Stimulated activated CD4-positive, alpha-beta T cell treated with anti-CD3 and anti-CD28 coated beads, Interleukin-1b, Interleukin-23, amount 100 ng/mL, for 4 hours (primary cell): ENCODE measurements at regions not wholly inside any gene's neighbourhood (a gene's known extent, or its start where the extent isn't known, plus 50 kb on each side); places are given as distances from the start of the nearest gene placed in this dataset.
"Not testable (repeated sequence)": the region's sequence is repeated elsewhere in the genome, so short reads cannot be mapped to it uniquely, and the experiment has no call there.

Experiments
- DNase-seq, 2 donors: peaks; one replicate each; pipeline ENCODE4 v3.0.0-alpha.2; 2020; ENCODE audit warnings: low read depth in 2 of 2

DNA sequence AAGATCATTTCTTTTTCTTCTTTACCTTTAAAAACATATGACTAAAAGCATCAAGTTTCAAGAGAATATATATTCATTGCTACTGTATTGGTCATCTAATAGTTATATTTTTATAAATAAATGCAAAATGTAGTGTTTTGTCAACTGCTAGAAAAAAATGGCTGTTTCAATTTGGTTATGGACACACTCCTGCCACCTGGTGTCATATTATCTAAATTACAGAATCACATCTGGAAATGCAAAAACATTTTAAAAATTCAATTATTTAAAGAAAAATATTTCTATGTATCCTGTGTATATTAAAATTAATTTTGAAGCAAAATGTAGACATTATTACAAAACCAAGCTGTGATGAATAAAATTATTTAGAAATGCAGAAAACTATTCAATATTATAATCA is 329.4 kb upstream of the PCDH18 start:
- DNase-seq, result no peak

- no peak for DNase-seq
These were observed 321.1 kb upstream of the PCDH18 start for GRCh38 chr4:137853424-137853823.

GRCh38 chr4:137852326-137852725 is 320.0 kb upstream of the PCDH18 start:
- DNase-seq, result no peak

GRCh38 chr4:137851435-137851834 is 319.1 kb upstream of the PCDH18 start:
- no peak for DNase-seq

DNA sequence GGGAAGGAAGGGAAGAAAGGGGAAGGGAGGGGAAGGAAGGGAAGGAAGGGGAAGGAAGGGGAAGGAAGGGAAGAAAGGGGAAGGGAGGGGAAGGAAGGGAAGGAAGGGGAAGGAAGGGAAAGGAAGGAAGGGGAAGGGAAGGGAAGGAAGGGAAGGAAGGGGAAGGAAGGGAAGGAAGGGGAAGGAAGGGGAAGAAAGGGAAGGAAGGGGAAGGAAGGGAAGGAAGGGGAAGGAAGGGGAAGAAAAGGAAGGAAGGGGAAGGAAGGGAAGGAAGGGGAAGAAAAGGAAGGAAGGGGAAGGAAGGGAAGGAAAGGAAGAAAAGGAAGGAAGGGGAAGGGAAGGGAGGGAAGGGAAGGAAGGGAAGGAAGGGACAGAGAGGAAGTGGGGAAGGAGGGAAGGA is 295.7 kb upstream of the PCDH18 start:
- DNase-seq, result not testable (repeated sequence)

GRCh38 chr4:137825505-137825904 is 293.2 kb upstream of the PCDH18 start:
- no peak for DNase-seq

- no peak for DNase-seq
These were observed 290.7 kb upstream of the PCDH18 start for GRCh38 chr4:137823007-137823406.

DNA sequence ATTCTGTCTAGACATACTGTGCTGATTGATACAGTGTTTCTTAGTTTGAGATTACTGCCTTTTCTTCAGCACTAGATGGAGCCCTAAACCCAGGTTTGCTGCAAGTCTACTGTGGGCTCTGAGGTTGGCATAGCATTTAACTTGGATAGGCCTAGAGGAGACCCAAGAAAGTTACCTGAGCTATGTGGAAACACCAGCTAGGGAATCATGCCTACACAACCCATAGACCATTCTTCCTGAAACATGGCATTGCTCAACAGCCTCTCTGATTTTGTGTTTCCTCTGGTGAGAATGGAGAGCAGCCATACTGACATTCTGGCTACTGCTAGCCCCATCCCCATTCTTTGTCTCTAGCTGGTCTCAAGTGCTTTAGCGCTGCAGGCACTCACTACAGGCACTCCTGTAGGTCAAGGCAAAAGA is 287.7 kb upstream of the PCDH18 start:
- DNase-seq, result no peak

DNA sequence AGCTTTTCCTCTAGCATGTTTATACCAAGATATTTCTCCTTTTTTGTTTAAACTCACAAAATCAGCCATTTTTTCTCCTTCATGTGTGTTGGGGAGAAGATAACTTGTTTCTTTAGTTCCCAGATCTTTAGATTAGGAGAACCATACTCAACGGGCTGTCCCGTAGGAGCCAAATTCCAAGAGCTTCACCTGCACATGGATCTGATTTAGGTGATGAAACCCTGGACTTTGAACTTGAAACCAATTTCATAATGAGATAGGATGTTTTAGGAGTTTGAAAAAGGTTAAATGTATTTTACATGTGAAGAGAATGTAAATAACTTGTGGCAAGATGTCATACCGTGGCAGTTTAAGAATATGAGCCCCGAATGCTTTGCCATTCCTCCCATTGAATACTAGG is 280.0 kb upstream of the PCDH18 start:
- no peak for DNase-seq

DNA sequence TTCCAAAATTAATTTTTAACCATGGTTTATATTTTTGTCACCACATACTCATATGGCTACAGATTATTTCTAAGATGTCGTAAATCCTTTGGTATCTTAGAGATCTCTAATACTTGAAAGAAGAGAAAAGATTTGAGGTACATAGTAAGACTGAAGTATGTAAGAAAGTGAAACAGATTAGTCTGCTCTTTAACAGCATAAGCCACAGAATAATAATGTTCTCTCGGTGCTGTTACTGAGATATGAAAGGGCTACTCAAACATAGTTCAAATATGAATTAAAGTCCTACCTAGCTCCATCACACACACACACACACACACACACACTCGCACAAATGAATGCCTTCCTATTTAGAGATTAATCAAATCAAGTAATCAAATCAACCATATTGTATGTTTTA is 274.1 kb upstream of the PCDH18 start:
- DNase-seq, result no peak

DNA sequence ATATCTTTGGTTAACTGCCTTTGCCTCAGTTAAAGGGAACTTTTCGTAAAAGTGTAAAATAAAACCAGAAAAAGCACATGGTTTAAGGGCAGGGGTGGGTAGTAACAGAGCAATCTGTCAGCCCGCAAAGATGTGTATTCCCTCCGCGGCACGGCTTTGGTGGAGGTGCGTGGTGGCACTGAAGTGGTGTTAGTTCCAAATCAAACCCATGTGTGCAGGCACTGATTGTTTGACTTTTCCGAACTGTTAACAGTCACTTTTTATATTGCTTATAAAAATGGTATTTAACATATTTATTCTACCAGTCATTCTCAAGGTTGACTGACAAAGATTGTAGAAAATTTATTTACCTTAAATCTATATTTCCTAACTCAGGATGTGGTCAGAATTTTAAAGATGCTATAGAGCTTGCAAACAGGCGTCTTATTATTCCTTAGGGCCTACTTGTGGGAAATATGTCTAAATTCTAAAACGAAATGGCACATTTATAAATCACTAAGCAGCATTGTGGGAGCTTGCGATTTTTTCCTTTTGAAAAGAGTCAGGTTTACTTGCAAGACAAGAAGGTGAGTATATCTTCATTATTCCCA is 272.7 kb upstream of the PCDH18 start:
- no peak for DNase-seq

- no peak for DNase-seq
These were observed 268.6 kb upstream of the PCDH18 start for GRCh38 chr4:137800861-137801260.

- DNase-seq, result no peak
These were observed 262.5 kb upstream of the PCDH18 start for GRCh38 chr4:137794764-137795254.

- DNase-seq, result not testable (repeated sequence)
These were observed 257.0 kb upstream of the PCDH18 start for GRCh38 chr4:137789263-137789662.

GRCh38 chr4:137783923-137784322 is 251.6 kb upstream of the PCDH18 start:
- not testable (repeated sequence) for DNase-seq

GRCh38 chr4:137775701-137776100 is 243.4 kb upstream of the PCDH18 start:
- DNase-seq, result no peak

- DNase-seq, result no peak
These were observed 242.2 kb upstream of the PCDH18 start for GRCh38 chr4:137774501-137774900.

- no peak for DNase-seq
These were observed 236.6 kb upstream of the PCDH18 start for GRCh38 chr4:137768881-137769280.

DNA sequence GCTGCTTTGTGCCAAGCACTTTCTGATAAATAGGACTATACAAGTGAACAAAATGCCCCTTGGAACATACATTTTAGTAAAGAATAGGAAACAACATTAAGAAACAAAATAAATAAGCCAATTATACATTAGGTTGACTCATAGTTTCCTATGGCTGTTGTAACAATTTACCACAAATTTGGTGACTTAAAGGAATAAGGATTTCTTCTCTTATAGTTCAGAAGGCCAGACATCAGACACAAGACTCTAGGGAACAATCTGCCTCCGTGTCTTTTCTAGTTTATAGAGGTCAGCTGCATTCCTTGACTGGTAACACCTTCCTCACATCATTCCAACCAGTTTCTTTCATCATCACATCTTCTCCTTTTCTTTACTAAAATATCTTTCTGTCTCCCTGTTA is 235.9 kb upstream of the PCDH18 start:
- no peak for DNase-seq

DNA sequence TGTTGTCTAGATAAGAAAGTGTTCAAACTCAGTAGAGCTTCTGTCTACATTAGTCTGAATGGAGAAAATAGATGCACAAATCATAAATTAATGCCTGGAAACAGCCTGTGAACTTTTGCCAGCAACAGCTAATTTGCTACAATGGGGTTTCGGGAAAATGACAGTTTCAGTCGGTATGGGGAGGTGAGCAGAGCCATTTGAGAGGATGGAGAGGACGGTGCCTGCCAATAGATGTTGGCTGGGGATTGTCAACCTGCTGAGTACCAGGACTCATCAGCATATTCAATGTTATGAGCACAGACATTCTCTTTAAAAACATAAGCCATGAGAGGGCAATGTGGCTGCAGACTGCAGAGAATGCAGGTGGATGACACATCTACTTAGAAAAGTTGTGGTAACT is 230.3 kb upstream of the PCDH18 start:
- DNase-seq, result no peak

- DNase-seq, result no peak
These were observed 222.6 kb upstream of the PCDH18 start for GRCh38 chr4:137754652-137755471.

DNA sequence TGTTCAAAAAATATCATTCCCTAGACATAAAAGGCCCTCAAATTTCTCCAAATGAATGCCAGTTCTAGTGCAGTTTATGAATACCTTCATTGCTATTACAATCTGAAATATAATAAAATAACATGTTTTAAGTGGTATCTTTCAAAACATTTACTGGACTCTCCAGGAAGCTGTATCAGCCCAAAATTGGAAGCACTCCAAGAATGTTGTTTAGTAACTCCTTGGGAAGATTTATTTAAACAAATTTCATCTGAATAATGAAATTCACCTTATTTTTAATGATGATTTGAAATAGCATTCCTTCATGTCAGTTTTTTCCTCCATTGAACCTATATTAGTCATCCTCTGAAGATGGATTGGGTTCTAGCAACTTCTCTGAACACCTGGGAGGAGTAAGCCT is 217.2 kb upstream of the PCDH18 start:
- DNase-seq, result no peak

- no peak for DNase-seq
These were observed 216.3 kb upstream of the PCDH18 start for GRCh38 chr4:137748616-137749015.
